ENCODE measurements at regions not wholly inside any gene's neighbourhood (a gene's known extent, or its start where the extent isn't known, plus 50 kb on each side); places are given as distances from the start of the nearest gene placed in this dataset.
"Not testable (repeated sequence)": the region's sequence is repeated elsewhere in the genome, so short reads cannot be mapped to it uniquely, and the experiment has no call there.

DNA sequence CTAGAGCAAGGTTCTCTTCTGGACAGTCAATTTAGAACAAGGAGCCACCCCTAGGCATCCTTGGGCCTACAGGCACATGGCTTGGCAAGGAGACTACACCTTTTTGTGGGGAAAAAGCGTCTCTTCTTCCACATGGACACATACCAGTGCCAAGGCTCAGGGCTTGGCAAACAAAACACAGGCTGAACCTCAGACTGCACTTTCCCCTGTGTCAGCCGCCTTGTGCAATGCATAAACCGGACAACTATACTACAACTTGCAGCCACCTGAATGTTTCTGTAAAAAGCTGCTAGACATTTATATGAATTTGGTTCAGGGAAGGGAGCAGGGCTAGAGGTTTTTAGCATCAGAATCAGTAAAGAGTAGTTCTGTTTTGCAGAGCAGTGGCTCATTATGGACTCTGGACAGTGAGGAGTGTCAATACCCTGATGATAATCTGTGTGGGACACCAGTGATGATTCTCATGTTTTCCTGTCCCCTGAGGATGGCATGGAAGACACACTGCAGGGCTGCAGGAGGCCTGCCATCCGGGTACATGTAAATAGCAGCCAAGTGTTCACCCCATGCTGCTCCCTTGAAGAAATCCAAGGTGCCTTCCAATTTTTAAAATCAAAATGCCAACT lies 118.9 kb downstream of the GATA3 start:
- DNase-seq (ENCODE audit: low read depth, low spot score), result no peak

DNA sequence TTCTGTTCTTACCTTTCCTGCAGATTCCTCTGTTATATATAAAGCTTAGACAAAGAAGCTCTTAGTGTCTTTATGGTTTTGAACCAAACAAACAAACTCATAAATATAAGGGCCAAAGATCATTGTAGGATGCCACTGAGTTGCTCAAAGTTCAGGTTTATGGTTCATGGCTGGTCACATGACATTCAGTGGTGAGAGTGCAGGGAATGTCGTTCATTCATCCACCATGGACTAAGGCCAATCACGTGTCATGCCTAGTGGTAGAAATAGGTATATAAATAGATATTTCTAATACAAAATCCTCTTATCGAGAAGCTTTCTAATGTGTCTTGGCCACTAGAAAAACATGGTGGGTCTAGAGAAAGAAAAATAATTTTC lies 119.4 kb downstream of the GATA3 start:
- DNase-seq (ENCODE audit: low read depth, low spot score), result no peak

DNA sequence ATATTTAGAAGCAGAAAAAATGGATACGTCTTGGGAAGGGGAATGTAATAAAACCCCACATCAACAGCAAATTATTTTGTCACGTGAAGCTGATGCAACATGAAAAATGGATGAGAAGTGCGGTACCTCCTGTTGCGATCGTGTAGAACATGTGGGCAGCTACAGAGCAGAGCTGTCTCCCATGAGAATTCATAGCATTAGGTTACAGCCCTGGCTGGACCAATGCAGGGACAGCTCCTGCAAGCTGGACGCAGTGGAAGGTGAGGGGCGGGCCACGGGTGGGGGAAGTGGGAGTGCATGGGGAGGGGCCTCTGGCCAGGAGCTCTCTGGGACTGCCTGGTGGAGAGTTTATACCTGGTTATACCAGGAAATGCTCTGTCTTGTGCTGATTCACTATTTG lies 120.3 kb downstream of the GATA3 start:
- no peak for DNase-seq (ENCODE audit: low read depth, low spot score)

GRCh38 chr10:8177526-8177925 lies 123.0 kb downstream of the GATA3 start:
- DNase-seq (ENCODE audit: low read depth, low spot score), result not testable (repeated sequence)

- DNase-seq (ENCODE audit: low read depth, low spot score), result not testable (repeated sequence)
Observed at GRCh38 chr10:8179773-8180172, 125.3 kb downstream of the GATA3 start.

DNA sequence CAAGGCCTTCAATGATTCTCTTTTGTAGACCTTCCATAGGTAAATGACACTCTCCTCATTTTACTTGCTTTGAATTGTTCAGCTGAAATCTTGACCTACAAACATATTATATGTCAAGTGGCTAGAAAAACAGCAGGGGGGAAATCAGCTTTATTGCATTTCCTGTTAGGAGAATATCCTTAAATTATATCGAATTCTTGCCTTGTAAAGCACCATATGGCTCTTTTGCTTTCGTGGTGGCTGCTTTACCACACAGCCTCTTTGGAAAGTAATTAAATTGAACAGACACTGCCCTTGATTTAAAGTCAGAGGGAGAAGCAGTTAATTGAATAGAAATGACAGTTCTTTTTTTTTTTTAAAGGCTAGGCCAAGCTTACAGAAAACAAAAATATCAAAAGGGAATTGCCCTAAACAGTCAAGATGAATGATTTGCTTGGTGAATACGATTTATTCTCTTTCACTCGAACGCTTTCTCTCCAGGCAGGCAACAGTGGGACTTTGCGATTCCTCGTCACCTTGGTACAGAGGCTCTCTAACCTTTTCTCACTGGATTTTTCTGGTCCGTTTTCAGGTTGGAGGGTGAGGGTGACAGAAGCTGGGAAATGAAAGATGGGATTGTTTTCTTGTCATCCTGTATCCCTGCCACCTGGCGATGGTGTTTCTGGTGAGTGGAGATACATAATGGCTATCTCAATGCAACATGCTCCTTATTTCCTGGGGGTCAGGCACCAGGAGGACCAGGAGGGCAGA lies 126.0 kb downstream of the GATA3 start:
- no peak for DNase-seq (ENCODE audit: low read depth, low spot score)

DNA sequence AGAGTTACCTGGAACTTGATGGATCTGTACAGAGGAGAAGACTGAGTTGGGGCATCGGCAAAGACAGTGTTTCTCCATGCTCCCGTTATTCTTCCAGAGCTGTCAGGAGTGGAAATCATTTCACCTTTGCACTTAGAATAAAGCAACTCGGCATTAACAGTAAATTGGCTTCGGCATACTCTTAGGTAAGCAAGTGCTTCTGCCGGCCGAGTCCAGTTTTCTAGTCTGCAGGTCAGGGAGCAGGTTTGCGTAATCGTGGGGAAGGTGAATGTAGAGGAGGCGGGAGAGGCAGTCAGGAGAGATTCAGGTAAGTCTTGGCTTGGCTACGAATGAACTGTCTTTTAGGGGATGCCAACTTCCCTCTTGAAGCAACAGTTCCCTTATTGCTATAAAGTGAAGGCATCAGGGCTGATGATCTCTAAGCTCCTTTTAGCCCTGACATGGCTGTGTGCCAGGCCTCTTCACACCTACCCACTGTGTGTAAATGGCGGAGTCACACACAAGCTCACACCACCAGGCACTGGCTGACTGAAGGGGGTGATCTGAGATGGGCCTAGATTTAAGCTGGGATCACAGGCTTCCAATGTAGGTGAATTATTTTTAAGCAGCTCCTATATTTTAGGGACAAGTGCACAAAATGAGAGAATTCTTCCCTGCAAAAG lies 127.1 kb downstream of the GATA3 start:
- no peak for DNase-seq (ENCODE audit: low read depth, low spot score)

DNA sequence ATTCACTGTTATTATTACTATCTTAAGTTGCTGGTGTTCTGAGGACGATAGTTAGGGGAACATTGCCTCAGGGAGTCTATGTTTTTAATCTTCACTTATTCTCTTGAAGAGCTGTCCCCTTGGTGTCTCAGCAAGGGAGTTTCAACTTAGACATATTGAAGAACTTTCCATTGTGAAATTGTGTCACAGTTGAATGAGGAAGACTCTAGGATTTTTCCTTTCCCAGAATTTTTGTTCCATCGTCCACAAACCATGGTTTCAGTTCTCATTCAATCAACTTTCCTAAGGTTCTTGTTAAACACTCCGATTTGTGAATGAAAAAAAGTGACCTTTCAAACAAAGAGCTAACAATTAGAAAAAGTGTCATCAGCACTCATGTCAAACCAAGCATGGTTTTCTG lies 128.3 kb downstream of the GATA3 start:
- no peak for DNase-seq (ENCODE audit: low read depth, low spot score)

DNA sequence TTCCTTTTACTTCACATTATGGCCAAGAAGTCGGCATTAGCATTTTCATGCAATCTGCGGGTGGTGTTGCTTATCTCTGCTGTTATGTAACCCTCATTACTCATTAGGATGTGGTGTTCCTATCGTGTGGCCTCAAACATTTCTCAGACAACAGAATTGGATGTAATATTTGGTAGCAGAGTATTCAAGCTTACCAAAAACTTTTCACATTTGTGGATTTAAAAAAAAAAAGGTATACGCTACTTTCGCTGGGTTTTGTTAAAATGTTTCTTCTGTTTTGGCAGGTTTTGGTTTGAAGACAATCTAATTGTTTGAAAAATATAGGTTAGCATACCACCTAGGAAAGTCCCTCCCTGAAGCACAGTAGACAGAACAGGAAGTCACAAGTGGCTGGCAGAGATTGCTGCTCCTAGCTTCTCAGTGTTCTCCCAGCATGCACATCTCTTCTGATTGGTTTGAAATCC lies 128.8 kb downstream of the GATA3 start:
- DNase-seq (ENCODE audit: low read depth, low spot score), result peak; percentile 70

DNA sequence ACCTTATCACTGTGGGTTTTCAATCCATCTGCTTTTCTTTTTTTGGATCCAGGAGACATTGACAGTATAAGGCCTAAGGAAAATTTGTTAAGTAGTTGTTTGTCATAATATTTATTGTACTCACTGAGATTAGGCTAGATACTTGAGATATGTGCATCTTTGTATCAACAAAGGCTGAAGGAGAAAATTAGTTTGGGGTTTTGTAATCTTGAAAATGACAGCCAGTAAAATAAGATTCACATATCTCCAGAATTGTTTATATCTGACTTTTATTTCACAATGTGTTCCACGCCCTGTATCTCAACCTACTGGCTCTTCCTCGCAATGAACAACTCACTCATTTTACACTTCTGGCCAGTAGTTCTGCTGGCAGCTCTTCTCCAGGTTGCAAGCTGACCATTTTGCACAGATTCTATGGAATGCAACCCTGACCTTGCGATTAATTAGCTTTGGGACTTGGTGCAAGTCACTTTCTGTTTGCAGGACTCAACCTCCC lies 132.7 kb downstream of the GATA3 start:
- DNase-seq (ENCODE audit: low read depth, low spot score), result no peak

GRCh38 chr10:8189458-8189857 lies 135.0 kb downstream of the GATA3 start:
- no peak for DNase-seq (ENCODE audit: low read depth, low spot score)

- no peak for DNase-seq (ENCODE audit: low read depth, low spot score)
Observed at GRCh38 chr10:8192301-8192700, 137.8 kb downstream of the GATA3 start.

DNA sequence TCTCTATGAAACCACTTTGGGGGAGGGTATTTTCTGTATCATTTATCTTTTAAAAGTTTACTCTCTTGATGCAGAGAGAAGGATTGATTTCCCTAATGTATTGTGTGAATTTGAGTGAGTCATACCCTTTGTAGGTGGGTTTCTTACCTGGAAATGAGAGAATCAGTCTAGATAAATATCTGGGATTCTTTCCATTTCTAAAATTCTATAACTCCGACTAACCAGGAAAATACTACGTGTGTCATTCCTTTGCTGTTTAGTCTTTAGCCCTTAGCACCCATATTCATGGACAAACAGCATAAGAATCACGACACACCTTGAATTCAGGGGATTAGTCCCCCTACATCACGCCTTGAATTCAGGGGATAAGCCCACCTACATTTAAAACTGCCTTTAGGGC lies 139.1 kb downstream of the GATA3 start:
- DNase-seq (ENCODE audit: low read depth, low spot score), result peak; percentile 5

DNA sequence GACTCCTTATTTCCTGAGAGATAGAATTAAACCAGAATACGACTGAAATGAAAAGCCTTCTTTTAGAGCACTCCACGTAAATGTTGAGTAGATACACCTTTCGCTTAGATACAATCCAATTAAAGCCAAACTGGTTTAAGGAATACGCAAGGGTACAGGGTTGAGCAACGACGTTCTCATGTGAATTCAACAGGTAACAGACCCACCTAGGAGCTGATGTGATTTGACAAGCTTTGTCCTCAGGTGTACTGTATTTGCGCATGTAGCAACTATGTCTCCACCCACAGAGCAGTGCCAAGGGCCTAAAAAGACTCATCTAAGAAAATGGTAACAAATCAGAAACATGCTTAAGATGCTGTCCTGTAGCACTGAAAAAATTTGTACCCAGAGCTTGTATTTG lies 139.6 kb downstream of the GATA3 start:
- DNase-seq (ENCODE audit: low read depth, low spot score), result no peak

DNA sequence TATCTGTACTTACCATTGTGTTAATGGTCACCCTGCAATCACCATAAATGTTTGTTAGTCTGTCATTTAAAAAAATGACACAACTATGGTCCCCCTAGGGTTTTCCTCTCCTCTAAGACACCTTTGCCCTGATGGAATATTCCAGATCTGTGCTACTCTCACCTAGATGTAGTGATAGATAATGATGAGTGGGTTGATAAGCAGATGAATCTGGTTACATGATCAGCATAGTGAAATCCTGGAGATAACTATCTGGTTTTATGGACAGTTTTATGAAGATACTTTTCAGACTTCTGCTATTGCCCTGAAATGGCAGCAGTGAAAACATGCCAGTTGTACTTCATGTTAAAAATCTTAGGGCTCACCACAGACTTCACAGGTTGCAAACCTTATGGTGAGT lies 152.4 kb downstream of the GATA3 start:
- DNase-seq (ENCODE audit: low read depth, low spot score), result no peak

DNA sequence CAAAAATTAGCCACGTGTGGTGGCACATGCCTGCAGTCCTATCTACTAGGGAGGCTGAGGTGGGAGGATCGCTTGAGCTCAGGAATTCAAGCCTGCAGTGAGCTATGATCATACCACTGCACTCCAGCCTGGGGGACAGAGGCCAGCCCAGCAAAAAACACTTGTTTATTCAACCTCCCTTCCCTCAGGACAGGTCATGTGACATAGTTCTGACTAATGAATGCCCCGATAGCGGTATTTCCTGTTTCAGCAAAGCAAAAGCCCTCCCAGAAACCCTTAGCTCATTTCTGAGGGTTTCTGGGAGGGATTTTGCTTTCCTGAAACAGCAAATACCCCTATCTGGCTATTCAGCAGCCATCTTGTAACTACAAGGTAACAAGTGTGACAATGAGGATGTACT lies 157.1 kb downstream of the GATA3 start:
- no peak for DNase-seq (ENCODE audit: low read depth, low spot score)

DNA sequence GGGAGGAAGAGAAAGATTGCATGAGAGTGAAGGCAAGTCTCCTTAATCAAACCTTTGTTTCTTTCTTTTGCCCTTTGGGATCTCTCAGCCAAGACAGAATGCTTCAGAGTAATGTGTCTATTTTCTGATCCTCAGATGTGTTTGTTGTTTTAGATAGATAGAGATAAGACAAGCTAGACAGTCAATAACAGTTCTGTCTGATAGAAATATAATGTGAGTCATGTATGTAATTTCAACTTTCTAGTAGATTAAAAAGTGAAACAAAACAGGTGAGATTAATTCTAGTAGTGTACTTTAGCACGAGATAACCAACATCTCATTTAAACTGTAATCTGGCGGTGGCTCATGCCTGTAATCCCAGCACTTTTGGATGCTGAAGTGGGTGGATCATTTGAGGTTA lies 159.2 kb downstream of the GATA3 start:
- no peak for DNase-seq (ENCODE audit: low read depth, low spot score)

GRCh38 chr10:8214587-8214986 lies 160.1 kb downstream of the GATA3 start:
- DNase-seq (ENCODE audit: low read depth, low spot score), result no peak

GRCh38 chr10:8216893-8217292 lies 162.4 kb downstream of the GATA3 start:
- no peak for DNase-seq (ENCODE audit: low read depth, low spot score)

DNA sequence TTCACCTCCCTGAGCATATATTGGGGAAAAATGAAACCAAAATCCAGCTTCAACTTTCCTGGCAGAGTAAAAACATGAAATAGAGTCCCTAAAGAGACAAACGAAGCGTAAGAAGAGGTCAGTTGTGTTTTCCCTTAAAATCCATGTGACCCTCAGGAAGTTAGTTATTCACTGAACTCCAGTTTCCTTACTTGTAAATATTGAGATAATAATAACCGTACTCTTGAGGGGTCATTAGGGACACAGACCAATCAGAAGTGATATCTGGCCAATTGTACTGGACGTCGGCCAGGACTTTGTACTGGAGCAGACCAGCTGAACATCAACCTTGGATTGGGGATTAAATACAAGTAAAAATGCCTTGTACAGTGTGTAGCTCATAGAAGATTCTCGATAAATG lies 167.0 kb downstream of the GATA3 start:
- no peak for DNase-seq (ENCODE audit: low read depth, low spot score)

- no peak for DNase-seq (ENCODE audit: low read depth, low spot score)
Observed at GRCh38 chr10:8224591-8224990, 170.1 kb downstream of the GATA3 start.

- peak; percentile 2 for DNase-seq (ENCODE audit: low read depth, low spot score)
Observed at GRCh38 chr10:8225187-8225586, 170.7 kb downstream of the GATA3 start.

GRCh38 chr10:8227246-8227645 lies 172.8 kb downstream of the GATA3 start:
- DNase-seq (ENCODE audit: low read depth, low spot score), result no peak
